Immature natural killer cell (primary cell): ENCODE measurements at regions not wholly inside any gene's neighbourhood (a gene's known extent, or its start where the extent isn't known, plus 50 kb on each side); places are given as distances from the start of the nearest gene placed in this dataset.
"Not testable (repeated sequence)": the region's sequence is repeated elsewhere in the genome, so short reads cannot be mapped to it uniquely, and the experiment has no call there.

ENCODE experiments used
- DNase-seq, 3 donors: peaks; one replicate each; pipeline ENCODE4 v3.0.0; 2022; ENCODE audit warnings: mixed read lengths in 1 of 3
- H3K27ac Mint-ChIP-seq, 6 donors: one replicate each; pipeline ENCODE4 v1.8.0; 2020; ENCODE audit warnings: mixed read lengths in 6 of 6, mild to moderate bottlenecking in 5 of 6, inconsistent platforms in 4 of 6, moderate library complexity in 3 of 6
- H3K27me3 Mint-ChIP-seq, 3 donors: one replicate each; pipeline ENCODE4 v1.8.0; 2020 to 2021; ENCODE audit warnings: low read depth in 3 of 3, mild to moderate bottlenecking in 3 of 3, mixed read lengths in 3 of 3, moderate library complexity in 3 of 3, inconsistent platforms in 1 of 3
- H3K36me3 Mint-ChIP-seq, 3 donors: one replicate each; pipeline ENCODE4 v1.8.0; 2020; ENCODE audit warnings: mixed read lengths in 3 of 3, inconsistent platforms in 2 of 3, mild to moderate bottlenecking in 2 of 3
- H3K4me1 Mint-ChIP-seq, 2 donors: one replicate each; pipeline ENCODE4 v1.8.0; 2020; ENCODE audit warnings: inconsistent platforms in 2 of 2, mild to moderate bottlenecking in 2 of 2, mixed read lengths in 2 of 2, moderate library complexity in 1 of 2
- H3K4me3 Mint-ChIP-seq, 5 donors: one replicate each; pipeline ENCODE4 v1.8.0; 2020; ENCODE audit warnings: mild to moderate bottlenecking in 5 of 5, mixed read lengths in 5 of 5, inconsistent platforms in 3 of 5, moderate library complexity in 3 of 5
- H3K9me3 Mint-ChIP-seq, 6 donors: one replicate each; pipeline ENCODE4 v1.8.0; 2020; ENCODE audit warnings: mild to moderate bottlenecking in 6 of 6, mixed read lengths in 6 of 6, inconsistent platforms in 4 of 6, moderate library complexity in 3 of 6

GRCh38 chr14:106613256-106613655 lies 1086.9 kb downstream of the TMEM121 start:
- Mint-ChIP-seq H3K27me3 (peaks cover 0 to 13% (median under 1%) of the 10 kb centered on the region in 3 donors), H3K9me3 (no peaks in the 10 kb centered on the region), H3K36me3 (no peaks in the 10 kb centered on the region), H3K27ac (no peak overlapping the region), H3K4me1 (no peaks in the 10 kb centered on the region), H3K4me3 (no peak overlapping the region)
- no peak for DNase-seq

GRCh38 chr14:106618471-106618951 lies 1092.1 kb downstream of the TMEM121 start:
- peak; percentile 64 to 82 (median 75) for DNase-seq
- peaks cover 21 to 26% of the 10 kb centered on the region in 2 donors for H3K4me1 Mint-ChIP-seq
- H3K9me3 Mint-ChIP-seq, H3K36me3 Mint-ChIP-seq, H3K27me3 Mint-ChIP-seq, H3K27ac Mint-ChIP-seq, H3K4me3 Mint-ChIP-seq: not testable (repeated sequence)

GRCh38 chr14:106619606-106620005 lies 1093.2 kb downstream of the TMEM121 start:
- H3K9me3 Mint-ChIP-seq = no peaks in the 10 kb centered on the region

GRCh38 chr14:106620368-106620767 lies 1094.0 kb downstream of the TMEM121 start:
- Mint-ChIP-seq H3K4me1 (peaks cover 21 to 40% of the 10 kb centered on the region in 2 donors), H3K4me3 (no peak overlapping the region), H3K27me3 (peaks cover 0 to 8% (median 2%) of the 10 kb centered on the region in 3 donors), H3K27ac (no peak overlapping the region), H3K9me3 (no peaks in the 10 kb centered on the region), H3K36me3 (no peaks in the 10 kb centered on the region)
- DNase-seq = no peak

More at GRCh38 chr14:106619606-106620005, 1093.2 kb downstream of the TMEM121 start:
- Mint-ChIP-seq H3K27ac (no peak overlapping the region), H3K36me3 (no peaks in the 10 kb centered on the region), H3K4me1 (peaks cover 21 to 34% of the 10 kb centered on the region in 2 donors), H3K4me3 (no peak overlapping the region), H3K27me3 (peaks cover 2 to 8% (median 2%) of the 10 kb centered on the region in 3 donors)
- no peak for DNase-seq

- Mint-ChIP-seq H3K27ac (peak overlapping the region in 5 of 6 donors; percentile 5 to 38 (median 27)), H3K9me3 (no peaks in the 10 kb centered on the region), H3K4me3 (peak overlapping the region; percentile 31 to 71 (median 56))
Measured at GRCh38 chr14:106622200-106622745, 1095.9 kb downstream of the TMEM121 start.

GRCh38 chr14:106625186-106625585 lies 1098.8 kb downstream of the TMEM121 start:
- H3K27me3 Mint-ChIP-seq = peaks cover 2 to 8% (median 7%) of the 10 kb centered on the region in 3 donors
- H3K9me3 Mint-ChIP-seq = no peaks in the 10 kb centered on the region
- H3K4me3 Mint-ChIP-seq = no peak overlapping the region

More at GRCh38 chr14:106622200-106622745, 1095.9 kb downstream of the TMEM121 start:
- no peaks in the 10 kb centered on the region for H3K36me3 Mint-ChIP-seq
- peaks cover 21 to 49% of the 10 kb centered on the region in 2 donors for H3K4me1 Mint-ChIP-seq
- DNase-seq = peak; percentile 46 to 63 (median 56)
- peaks cover 0 to 8% (median 2%) of the 10 kb centered on the region in 3 donors for H3K27me3 Mint-ChIP-seq

GRCh38 chr14:106626469-106626868 lies 1100.1 kb downstream of the TMEM121 start:
- not testable (repeated sequence) for DNase-seq, H3K27me3 Mint-ChIP-seq, H3K4me3 Mint-ChIP-seq, H3K9me3 Mint-ChIP-seq, H3K27ac Mint-ChIP-seq, H3K36me3 Mint-ChIP-seq
- peaks cover 18 to 43% of the 10 kb centered on the region in 2 donors for H3K4me1 Mint-ChIP-seq

More at GRCh38 chr14:106625186-106625585, 1098.8 kb downstream of the TMEM121 start:
- Mint-ChIP-seq H3K4me1 (peaks cover 21 to 49% of the 10 kb centered on the region in 2 donors), H3K27ac (no peak overlapping the region), H3K36me3 (no peaks in the 10 kb centered on the region)
- no peak for DNase-seq

- H3K9me3 Mint-ChIP-seq, H3K27me3 Mint-ChIP-seq, H3K36me3 Mint-ChIP-seq, H3K27ac Mint-ChIP-seq, H3K4me3 Mint-ChIP-seq: not testable (repeated sequence)
- DNase-seq = peak; percentile 58 to 71 (median 62)
- H3K4me1 Mint-ChIP-seq = peaks cover 14 to 37% of the 10 kb centered on the region in 2 donors
Measured at GRCh38 chr14:106626942-106627588, 1100.7 kb downstream of the TMEM121 start.

GRCh38 chr14:106631879-106632278 lies 1105.5 kb downstream of the TMEM121 start:
- H3K4me3 Mint-ChIP-seq = no peak overlapping the region
- no peak for DNase-seq
- H3K4me1 Mint-ChIP-seq = peaks cover 0 to under 1% of the 10 kb centered on the region in 2 donors
- no peaks in the 10 kb centered on the region for H3K36me3 Mint-ChIP-seq
- no peaks in the 10 kb centered on the region for H3K9me3 Mint-ChIP-seq
- peaks cover 0 to 10% (median 4%) of the 10 kb centered on the region in 3 donors for H3K27me3 Mint-ChIP-seq
- no peak overlapping the region for H3K27ac Mint-ChIP-seq

GRCh38 chr14:106633721-106634120 lies 1107.3 kb downstream of the TMEM121 start:
- H3K4me1 Mint-ChIP-seq = no peaks in the 10 kb centered on the region
- no peak overlapping the region for H3K27ac Mint-ChIP-seq
- H3K27me3 Mint-ChIP-seq = peaks cover 0 to 7% (median 4%) of the 10 kb centered on the region in 3 donors
- no peaks in the 10 kb centered on the region for H3K9me3 Mint-ChIP-seq
- no peak for DNase-seq
- H3K36me3 Mint-ChIP-seq = no peaks in the 10 kb centered on the region
- H3K4me3 Mint-ChIP-seq = no peak overlapping the region

GRCh38 chr14:106635569-106635968 lies 1109.2 kb downstream of the TMEM121 start:
- H3K4me1 Mint-ChIP-seq = no peaks in the 10 kb centered on the region
- H3K36me3 Mint-ChIP-seq = no peaks in the 10 kb centered on the region
- no peaks in the 10 kb centered on the region for H3K9me3 Mint-ChIP-seq

GRCh38 chr14:106638786-106639452 lies 1112.5 kb downstream of the TMEM121 start:
- H3K4me1 Mint-ChIP-seq, H3K36me3 Mint-ChIP-seq, H3K27me3 Mint-ChIP-seq, H3K27ac Mint-ChIP-seq, H3K9me3 Mint-ChIP-seq: not testable (repeated sequence)
- DNase-seq = peak; percentile 21 to 49 (median 48)
- peak overlapping the region in 3 of 5 donors; percentile 8 to 38 (median 27) for H3K4me3 Mint-ChIP-seq

More at GRCh38 chr14:106635569-106635968, 1109.2 kb downstream of the TMEM121 start:
- no peak for DNase-seq
- no peak overlapping the region for H3K27ac Mint-ChIP-seq
- no peak overlapping the region for H3K4me3 Mint-ChIP-seq
- H3K27me3 Mint-ChIP-seq = peaks cover 0 to 4% (median 0%) of the 10 kb centered on the region in 3 donors

GRCh38 chr14:106642090-106642489 lies 1115.7 kb downstream of the TMEM121 start:
- H3K9me3 Mint-ChIP-seq = no peaks in the 10 kb centered on the region
- H3K27me3 Mint-ChIP-seq = peaks cover 4 to 12% (median 6%) of the 10 kb centered on the region in 3 donors
- H3K36me3 Mint-ChIP-seq = peaks cover 0 to 4% (median 0%) of the 10 kb centered on the region in 3 donors
- DNase-seq = no peak
- H3K4me3 Mint-ChIP-seq = no peak overlapping the region
- H3K27ac Mint-ChIP-seq = no peak overlapping the region
- no peaks in the 10 kb centered on the region for H3K4me1 Mint-ChIP-seq

- peaks cover 4 to 12% (median 6%) of the 10 kb centered on the region in 3 donors for H3K27me3 Mint-ChIP-seq
- not testable (repeated sequence) for H3K4me3 Mint-ChIP-seq, H3K4me1 Mint-ChIP-seq, H3K9me3 Mint-ChIP-seq, DNase-seq, H3K27ac Mint-ChIP-seq, H3K36me3 Mint-ChIP-seq
Measured at GRCh38 chr14:106642971-106643370, 1116.6 kb downstream of the TMEM121 start.
